ENCODE measurements at regions not wholly inside any gene's neighbourhood (a gene's known extent, or its start where the extent isn't known, plus 50 kb on each side); places are given as distances from the start of the nearest gene placed in this dataset.

- TF ChIP-seq EZH2phosphoT487 (IDR thresholded peaks at IDR 0.05; ENCODE audit: borderline replicate concordance, low read length) (no peak), CTCF (conservative IDR thresholded peaks at IDR 0.05; ENCODE audit: low read depth, low read length) (no peak), EZH2 (IDR thresholded peaks at IDR 0.05; ENCODE audit: low read length, unreplicated experiment) (no peak)
Observed at GRCh38 chr7:25034136-25034535, 54.2 kb upstream of the OSBPL3 start.

Data from PC-3 (cell line).